ENCODE measurements at regions not wholly inside any gene's neighbourhood (a gene's known extent, or its start where the extent isn't known, plus 50 kb on each side); places are given as distances from the start of the nearest gene placed in this dataset.
A peak's percentile ranks its signal among the peaks of the same experiment; 100 is the strongest.

GRCh38 chr2:71891155-71891554 is 256.5 kb downstream of the CYP26B1 start:
- H3K4me1 ChIP-seq: peaks cover 0 to 37% (median 3%) of the 10 kb centered on the region in 10 experiments; a peak in 8 of 20 replicates
- no peaks in the 10 kb centered on the region for H3K27me3 ChIP-seq
- no peaks in the 10 kb centered on the region for H4K20me1 ChIP-seq
- H3K9me3 ChIP-seq (replicated peaks in 1 of 11): peaks cover 0 to 10% (median 0%) of the 10 kb centered on the region in 11 experiments; a peak in 4 of 22 replicates
- H3K4me2 ChIP-seq: no peak overlapping the region
- H3K4me3 ChIP-seq: no peak overlapping the region
- TF ChIP-seq Cebpa-rat (IDR thresholded peaks at IDR 0.05): no peak
- no peak overlapping the region for H3K27ac ChIP-seq
- H3K9ac ChIP-seq: no peak overlapping the region
- no peaks in the 10 kb centered on the region for H3K36me3 ChIP-seq

- Histone ChIP-seq H4K20me1 (no peaks in the 10 kb centered on the region), H3K9ac (no peak overlapping the region), H3K4me3 (no peak overlapping the region), H3K4me1 (peaks cover 0 to 37% (median 3%) of the 10 kb centered on the region in 10 experiments; a peak in 8 of 20 replicates), H3K4me2 (peak overlapping the region in 3 of 11 experiments; percentile 3 to 21 (median 15); a peak in 1 of 22 replicates), H3K9me3 (replicated peaks in 1 of 11) (peaks cover 0 to 20% (median 5%) of the 10 kb centered on the region in 11 experiments; a peak in 11 of 22 replicates), H3K36me3 (no peaks in the 10 kb centered on the region), H3K27ac (peak overlapping the region in 2 of 11 experiments; percentile 17 to 21; a peak in 2 of 22 replicates), H3K27me3 (no peaks in the 10 kb centered on the region)
- TF ChIP-seq Cebpa-rat (IDR thresholded peaks at IDR 0.05): peak in 3 of 11 experiments; percentile 14 to 57 (median 39); a peak in 2 of 22 replicates
These were observed 257.6 kb downstream of the CYP26B1 start for GRCh38 chr2:71889759-71890684.

- Histone ChIP-seq H3K27ac (peak overlapping the region in 2 of 11 experiments; percentile 2 to 22; a peak in 2 of 22 replicates), H3K27me3 (no peaks in the 10 kb centered on the region), H3K36me3 (no peaks in the 10 kb centered on the region), H3K4me2 (peak overlapping the region in 4 of 11 experiments; percentile 1 to 25 (median 12); a peak in 3 of 22 replicates), H3K9me3 (replicated peaks in 1 of 11) (peaks cover 0 to 31% (median 5%) of the 10 kb centered on the region in 11 experiments; a peak in 11 of 22 replicates), H4K20me1 (no peaks in the 10 kb centered on the region), H3K9ac (no peak overlapping the region), H3K4me1 (peaks cover 0 to 48% (median 12%) of the 10 kb centered on the region in 10 experiments; a peak in 13 of 20 replicates), H3K4me3 (no peak overlapping the region)
- TF ChIP-seq Cebpa-rat (IDR thresholded peaks at IDR 0.05): no peak
These were observed 258.8 kb downstream of the CYP26B1 start for GRCh38 chr2:71888751-71889445.

GRCh38 chr2:71887196-71887595 is 260.5 kb downstream of the CYP26B1 start:
- Histone ChIP-seq H3K9me3 (replicated peaks in 1 of 11) (peaks cover 0 to 32% (median 5%) of the 10 kb centered on the region in 11 experiments; a peak in 11 of 22 replicates), H4K20me1 (no peaks in the 10 kb centered on the region), H3K27me3 (no peaks in the 10 kb centered on the region), H3K4me2 (no peak overlapping the region), H3K27ac (no peak overlapping the region), H3K4me3 (no peak overlapping the region), H3K9ac (no peak overlapping the region), H3K4me1 (peaks cover 12 to 54% (median 26%) of the 10 kb centered on the region in 10 experiments), H3K36me3 (no peaks in the 10 kb centered on the region)
- TF ChIP-seq Cebpa-rat (IDR thresholded peaks at IDR 0.05): no peak

GRCh38 chr2:71886241-71886640 is 261.4 kb downstream of the CYP26B1 start:
- peaks cover 0 to 32% (median 5%) of the 10 kb centered on the region in 11 experiments; a peak in 11 of 22 replicates for H3K9me3 ChIP-seq (replicated peaks in 1 of 11)
- H3K27me3 ChIP-seq: no peaks in the 10 kb centered on the region
- no peaks in the 10 kb centered on the region for H4K20me1 ChIP-seq
- no peak overlapping the region for H3K4me2 ChIP-seq
- no peak overlapping the region for H3K27ac ChIP-seq
- no peak overlapping the region for H3K9ac ChIP-seq
- H3K4me1 ChIP-seq: peaks cover 12 to 61% (median 34%) of the 10 kb centered on the region in 10 experiments
- H3K4me3 ChIP-seq: no peak overlapping the region
- TF ChIP-seq Cebpa-rat (IDR thresholded peaks at IDR 0.05): no peak
- no peaks in the 10 kb centered on the region for H3K36me3 ChIP-seq

- no peaks in the 10 kb centered on the region for H4K20me1 ChIP-seq
- no peaks in the 10 kb centered on the region for H3K27me3 ChIP-seq
- no peak overlapping the region for H3K4me3 ChIP-seq
- H3K4me2 ChIP-seq: peak overlapping the region in 9 of 11 experiments; percentile 80 to 96 (median 88); a peak in 15 of 22 replicates
- peak overlapping the region in 4 of 11 experiments; percentile 58 to 66 (median 61); a peak in 3 of 22 replicates for H3K9ac ChIP-seq
- TF ChIP-seq Cebpa-rat (IDR thresholded peaks at IDR 0.05): no peak
- peak overlapping the region in 8 of 11 experiments; percentile 59 to 85 (median 76); a peak in 15 of 22 replicates for H3K27ac ChIP-seq
- H3K9me3 ChIP-seq (replicated peaks in 1 of 11): peaks cover 0 to 32% (median 5%) of the 10 kb centered on the region in 11 experiments; a peak in 11 of 22 replicates
- no peaks in the 10 kb centered on the region for H3K36me3 ChIP-seq
- H3K4me1 ChIP-seq: peaks cover 12 to 69% (median 41%) of the 10 kb centered on the region in 10 experiments
These were observed 263.2 kb downstream of the CYP26B1 start for GRCh38 chr2:71884303-71885042.

- Histone ChIP-seq H3K4me2 (peak overlapping the region; percentile 31 to 96 (median 86)), H3K4me3 (peak overlapping the region in 3 of 10 experiments; percentile 10 to 53 (median 34); a peak in 3 of 20 replicates), H4K20me1 (no peaks in the 10 kb centered on the region), H3K4me1 (peaks cover 14 to 58% (median 45%) of the 10 kb centered on the region in 10 experiments), H3K27me3 (no peaks in the 10 kb centered on the region), H3K9ac (peak overlapping the region in 8 of 11 experiments; percentile 25 to 66 (median 58); a peak in 11 of 22 replicates), H3K27ac (peak overlapping the region in 10 of 11 experiments; percentile 26 to 85 (median 74); a peak in 18 of 22 replicates), H3K9me3 (replicated peaks in 1 of 11) (peaks cover 0 to 32% (median 5%) of the 10 kb centered on the region in 11 experiments; a peak in 11 of 22 replicates), H3K36me3 (no peaks in the 10 kb centered on the region)
- TF ChIP-seq Cebpa-rat (IDR thresholded peaks at IDR 0.05): peak in 8 of 11 experiments; percentile 26 to 79 (median 66); a peak in 12 of 22 replicates
These were observed 264.7 kb downstream of the CYP26B1 start for GRCh38 chr2:71882949-71883472.

Measured in BLaER1 treated with 17β-estradiol and CSF1 and Interleukin-3, amounts not matched to agents 10 nM and 100 nM (cell line).